PC-9 (cell line): ENCODE measurements at regions not wholly inside any gene's neighbourhood (a gene's known extent, or its start where the extent isn't known, plus 50 kb on each side); places are given as distances from the start of the nearest gene placed in this dataset.

Experiments
- BruUV-seq: library from RNA; stranded (reverse); fragments of 400-500 nt; replicated peaks from 2 replicates; lab custom pipeline; 2021; lab: Mats Ljungman, UMichigan
- CTCF ChIA-PET: fragments of 300-600 bp; sonication (Branson Sonifier 250); formaldehyde crosslinking; loops from one replicate; lab custom pipeline; 2022; ENCODE audit warnings: antibody characterized with exemption; lab: Charles Lee
- POLR2A ChIA-PET: fragments of 300-600 bp; sonication (Branson Sonifier 250); formaldehyde crosslinking; loops from one replicate; lab custom pipeline; 2022; ENCODE audit warnings: antibody characterized with exemption; ENCODE audit not compliant: unreplicated experiment; lab: Charles Lee
- DNase-seq, 2 experiments: peaks; one replicate each; pipeline versions ENCODE4 v3.0.0 to v3.0.0-alpha.2; 2015 to 2022; ENCODE audit warnings: mixed read lengths in 1 of 2
- H2AFZ ChIP-seq: fragments of 200-600 bp; sonication (generic); 2 replicates; pipeline ENCODE4 v1.8.1; 2017; ENCODE audit warnings: antibody characterized with exemption
- H3F3A ChIP-seq: fragments of 200-600 bp; sonication (generic); 2 replicates; pipeline ENCODE4 v1.8.1; 2017; ENCODE audit warnings: antibody characterized with exemption, mild to moderate bottlenecking, low read depth; ENCODE audit not compliant: insufficient read depth
- H3K27ac ChIP-seq: fragments of 200-600 bp; sonication (generic); 2 replicates; pipeline ENCODE4 v1.6.1; 2016; ENCODE audit warnings: mixed run types
- H3K27me3 ChIP-seq: fragments of 200-600 bp; sonication (generic); 2 replicates; pipeline ENCODE4 v1.6.1; 2016; ENCODE audit warnings: low read depth, mixed run types; ENCODE audit not compliant: insufficient read depth
- H3K36me3 ChIP-seq: fragments of 200-600 bp; sonication (generic); 2 replicates; pipeline ENCODE4 v1.6.1; 2016; ENCODE audit warnings: low read depth, mixed run types
- H3K4me1 ChIP-seq: fragments of 200-600 bp; sonication (generic); replicated peaks from 2 replicates; pipeline ENCODE4 v1.6.1; 2016; ENCODE audit warnings: mixed run types; ENCODE audit not compliant: insufficient read depth
- H3K4me2 ChIP-seq: fragments of 200-600 bp; sonication (generic); 2 replicates; pipeline ENCODE4 v1.6.1; 2017; ENCODE audit warnings: mixed run types
- H3K4me3 ChIP-seq: fragments of 200-600 bp; sonication (generic); 2 replicates; pipeline ENCODE4 v1.6.1; 2016; ENCODE audit warnings: mixed run types
- H3K79me2 ChIP-seq: fragments of 200-600 bp; sonication (generic); 2 replicates; pipeline ENCODE4 v1.6.1; 2017; ENCODE audit warnings: low read depth, mixed run types
- H3K9me2 ChIP-seq: fragments of 200-600 bp; sonication (generic); 2 replicates; pipeline ENCODE4 v1.8.1; 2017; ENCODE audit warnings: mild to moderate bottlenecking; ENCODE audit not compliant: insufficient read depth
- H3K9me3 ChIP-seq: fragments of 200-600 bp; sonication (generic); 2 replicates; pipeline ENCODE4 v1.8.1; 2016; ENCODE audit warnings: low read depth; ENCODE audit not compliant: insufficient read depth
- H4K20me1 ChIP-seq: fragments of 200-600 bp; sonication (generic); 2 replicates; pipeline ENCODE4 v1.8.1; 2017; ENCODE audit not compliant: insufficient read depth
- CTCF ChIP-seq: fragments of 200-600 bp; sonication (generic); conservative IDR thresholded peaks from 2 replicates; pipeline ENCODE4 v1.6.1; 2017; ENCODE audit warnings: mixed run types, antibody characterized with exemption, mild to moderate bottlenecking, moderate library complexity
- EZH2 ChIP-seq: fragments of 200-600 bp; sonication (generic); IDR thresholded peaks from 2 replicates; pipeline ENCODE4 v1.8.0; 2017; ENCODE audit warnings: antibody characterized with exemption, low read depth
- intact Hi-C: fragments of 100-400 bp; cut with micrococcal nuclease; formaldehyde crosslinking; loops from one replicate; pipeline ENCODE4 v1.10.0; 2022; ENCODE audit not compliant: unreplicated experiment

- Histone ChIP-seq H4K20me1 (no peaks in the 10 kb centered on the region), H3K27me3 (peaks cover 44% of the 10 kb centered on the region), H3K9me3 (no peaks in the 10 kb centered on the region), H3K27ac (no peak overlapping the region), H3F3A (no peaks in the 10 kb centered on the region), H3K79me2 (no peaks in the 10 kb centered on the region), H2AFZ (no peak overlapping the region), H3K4me1 (no peaks in the 10 kb centered on the region), H3K4me3 (no peak overlapping the region), H3K36me3 (no peaks in the 10 kb centered on the region), H3K4me2 (no peak overlapping the region), H3K9me2 (no peaks in the 10 kb centered on the region)
- ChIA-PET CTCF (no interaction called here), POLR2A (no interaction called here)
- intact Hi-C loops, result no loop called here
- no peak for DNase-seq
- TF ChIP-seq EZH2, result no peak
- no peak for TF ChIP-seq CTCF
- BruUV-seq, result no TSS peak
Measured at GRCh38 chr6:165748390-165748789, 85.3 kb upstream of the PDE10A start.

GRCh38 chr6:165747963-165748362 is 84.9 kb upstream of the PDE10A start:
- Histone ChIP-seq H3F3A (no peaks in the 10 kb centered on the region), H2AFZ (no peak overlapping the region), H3K27me3 (peaks cover 47% of the 10 kb centered on the region), H3K9me3 (no peaks in the 10 kb centered on the region), H4K20me1 (no peaks in the 10 kb centered on the region), H3K4me2 (no peak overlapping the region), H3K4me3 (no peak overlapping the region), H3K9me2 (no peaks in the 10 kb centered on the region), H3K79me2 (no peaks in the 10 kb centered on the region), H3K27ac (no peak overlapping the region), H3K36me3 (no peaks in the 10 kb centered on the region), H3K4me1 (no peaks in the 10 kb centered on the region)
- no peak for TF ChIP-seq CTCF
- DNase-seq, result no peak
- POLR2A ChIA-PET, result no interaction called here
- CTCF ChIA-PET, result no interaction called here
- no TSS peak for BruUV-seq
- intact Hi-C loops, result no loop called here

- DNase-seq, result no peak
Measured at GRCh38 chr6:165746331-165746730, 83.3 kb upstream of the PDE10A start.

More at GRCh38 chr6:165746331-165746730, 83.3 kb upstream of the PDE10A start:
- ChIA-PET CTCF (no interaction called here), POLR2A (no interaction called here)
- H3K27me3 ChIP-seq, result peaks cover 54% of the 10 kb centered on the region
- no peak overlapping the region for H3K4me2 ChIP-seq
- BruUV-seq, result no TSS peak
- no peak overlapping the region for H2AFZ ChIP-seq
- no peaks in the 10 kb centered on the region for H3K79me2 ChIP-seq
- intact Hi-C loops, result no loop called here
- H3K9me2 ChIP-seq, result no peaks in the 10 kb centered on the region
- no peaks in the 10 kb centered on the region for H3F3A ChIP-seq
- H3K4me1 ChIP-seq, result no peaks in the 10 kb centered on the region
- TF ChIP-seq EZH2, result no peak
- TF ChIP-seq CTCF, result no peak
- no peak overlapping the region for H3K4me3 ChIP-seq
- H3K9me3 ChIP-seq, result no peaks in the 10 kb centered on the region
- no peak overlapping the region for H3K27ac ChIP-seq
- no peaks in the 10 kb centered on the region for H4K20me1 ChIP-seq
- no peaks in the 10 kb centered on the region for H3K36me3 ChIP-seq
